DOHH2 (cell line): ENCODE measurements at regions not wholly inside any gene's neighbourhood (a gene's known extent, or its start where the extent isn't known, plus 50 kb on each side); places are given as distances from the start of the nearest gene placed in this dataset.

Source experiments
- H3F3A ChIP-seq: fragments of 200-600 bp; sonication (generic), shearing (Covaris generic); 2 replicates; pipeline ENCODE4 v1.6.0; 2016; ENCODE audit warnings: antibody characterized with exemption, mild to moderate bottlenecking; ENCODE audit not compliant: control insufficient read depth, insufficient read depth
- H3K27ac ChIP-seq: fragments of 200-600 bp; sonication (generic); 2 replicates; pipeline ENCODE4 v1.5.1; 2014; ENCODE audit warnings: low read depth, mild to moderate bottlenecking, low read length, moderate library complexity
- H3K27me3 ChIP-seq: fragments of 200-600 bp; sonication (generic); 2 replicates; pipeline ENCODE4 v1.6.1; 2014; ENCODE audit warnings: mild to moderate bottlenecking, low read length, mixed read lengths; ENCODE audit not compliant: control insufficient read depth
- H3K36me3 ChIP-seq: fragments of 200-600 bp; sonication (generic); 2 replicates; pipeline ENCODE4 v1.6.1; 2014; ENCODE audit warnings: mild to moderate bottlenecking, low read length, moderate library complexity, mixed read lengths; ENCODE audit not compliant: control insufficient read depth
- H3K4me1 ChIP-seq: fragments of 200-600 bp; sonication (generic); 2 replicates; pipeline ENCODE4 v1.6.1; 2014; ENCODE audit warnings: mild to moderate bottlenecking, low read length, mixed read lengths; ENCODE audit not compliant: control insufficient read depth
- H3K4me2 ChIP-seq: fragments of 200-600 bp; sonication (generic); 2 replicates; pipeline ENCODE4 v1.6.0; 2014; ENCODE audit warnings: mild to moderate bottlenecking, low read length, moderate library complexity
- H3K4me3 ChIP-seq: fragments of 200-600 bp; sonication (generic); 2 replicates; pipeline ENCODE4 v1.5.1; 2014; ENCODE audit warnings: mild to moderate bottlenecking, low read length, mixed read lengths
- H3K79me2 ChIP-seq: fragments of 200-600 bp; sonication (generic); 2 replicates; pipeline ENCODE4 v1.6.1; 2014; ENCODE audit warnings: mild to moderate bottlenecking, low read length, mixed read lengths; ENCODE audit not compliant: control insufficient read depth
- H3K9me2 ChIP-seq: fragments of 200-600 bp; sonication (generic); replicated peaks from 2 replicates; pipeline ENCODE4 v1.6.1; 2014; ENCODE audit warnings: mild to moderate bottlenecking, low read length, mixed read lengths; ENCODE audit not compliant: control insufficient read depth
- H3K9me3 ChIP-seq: fragments of 200-600 bp; sonication (generic); 2 replicates; pipeline ENCODE4 v1.6.1; 2014; ENCODE audit warnings: antibody characterized with exemption, low read length, mixed read lengths; ENCODE audit not compliant: control insufficient read depth, insufficient read depth
- H4K20me1 ChIP-seq: fragments of 200-600 bp; sonication (generic); 2 replicates; pipeline ENCODE4 v1.6.0; 2014; ENCODE audit warnings: low read depth, mild to moderate bottlenecking, antibody characterized with exemption, low read length, moderate library complexity; ENCODE audit not compliant: control insufficient read depth, insufficient read depth
- CTCF ChIP-seq: fragments of 200-600 bp; sonication (generic); IDR thresholded peaks from one replicate; pipeline ENCODE4 v1.5.1; 2014; ENCODE audit warnings: antibody characterized with exemption, mild to moderate bottlenecking, low read depth, low read length; ENCODE audit not compliant: poor library complexity, severe bottlenecking
- EZH2phosphoT487 ChIP-seq: fragments of 200-600 bp; sonication (generic); IDR thresholded peaks from 2 replicates; pipeline ENCODE4 v1.6.1; 2017; ENCODE audit warnings: borderline replicate concordance, mild to moderate bottlenecking, antibody characterized with exemption, low read length, moderate library complexity, mixed read lengths

GRCh38 chr6:95185874-95186273, 391.5 kb upstream of the MANEA start:
- no peaks in the 10 kb centered on the region for H3K9me2 ChIP-seq
- no peaks in the 10 kb centered on the region for H3K79me2 ChIP-seq
- H3K36me3 ChIP-seq = no peaks in the 10 kb centered on the region
- H3K27ac ChIP-seq = no peak overlapping the region
- no peak overlapping the region for H3K4me3 ChIP-seq
- no peaks in the 10 kb centered on the region for H3K9me3 ChIP-seq
- H3K4me1 ChIP-seq = no peaks in the 10 kb centered on the region
- no peaks in the 10 kb centered on the region for H4K20me1 ChIP-seq
- H3F3A ChIP-seq = no peaks in the 10 kb centered on the region
- no peaks in the 10 kb centered on the region for H3K27me3 ChIP-seq
- H3K4me2 ChIP-seq = no peak overlapping the region
- TF ChIP-seq CTCF = no peak
- TF ChIP-seq EZH2phosphoT487 = no peak

- Histone ChIP-seq H3K4me3 (no peak overlapping the region), H3F3A (no peaks in the 10 kb centered on the region)
These were observed 390.6 kb upstream of the MANEA start for GRCh38 chr6:95186710-95187109.

GRCh38 chr6:95197590-95197989, 379.7 kb upstream of the MANEA start:
- H3F3A ChIP-seq = no peaks in the 10 kb centered on the region
- no peaks in the 10 kb centered on the region for H3K9me2 ChIP-seq
- H3K36me3 ChIP-seq = no peaks in the 10 kb centered on the region
- no peak overlapping the region for H3K27ac ChIP-seq
- no peaks in the 10 kb centered on the region; the same call in 1 of the 2 replicates for H3K9me3 ChIP-seq
- H4K20me1 ChIP-seq = no peaks in the 10 kb centered on the region
- TF ChIP-seq CTCF = no peak
- TF ChIP-seq EZH2phosphoT487 = no peak
- H3K4me1 ChIP-seq = no peaks in the 10 kb centered on the region
- no peak overlapping the region for H3K4me2 ChIP-seq
- H3K79me2 ChIP-seq = no peaks in the 10 kb centered on the region
- no peak overlapping the region for H3K4me3 ChIP-seq
- H3K27me3 ChIP-seq = no peaks in the 10 kb centered on the region

More at GRCh38 chr6:95186710-95187109, 390.6 kb upstream of the MANEA start:
- no peaks in the 10 kb centered on the region for H3K9me3 ChIP-seq
- no peaks in the 10 kb centered on the region for H3K79me2 ChIP-seq
- no peaks in the 10 kb centered on the region for H3K36me3 ChIP-seq
- H3K4me1 ChIP-seq = no peaks in the 10 kb centered on the region
- TF ChIP-seq EZH2phosphoT487 (no peak), CTCF (no peak)
- no peaks in the 10 kb centered on the region for H4K20me1 ChIP-seq
- no peak overlapping the region for H3K4me2 ChIP-seq
- H3K27me3 ChIP-seq = no peaks in the 10 kb centered on the region
- no peaks in the 10 kb centered on the region for H3K9me2 ChIP-seq
- H3K27ac ChIP-seq = no peak overlapping the region
